GM13977 (cell line): ENCODE measurements at regions not wholly inside any gene's neighbourhood (a gene's known extent, or its start where the extent isn't known, plus 50 kb on each side); places are given as distances from the start of the nearest gene placed in this dataset.

Source experiments
- DNase-seq: peaks from one replicate; pipeline ENCODE4 v3.0.0; 2012; ENCODE audit warnings: low spot score
- CTCF ChIP-seq: IDR thresholded peaks from 2 replicates; pipeline ENCODE4 v1.5.1; 2012; ENCODE audit warnings: mild to moderate bottlenecking, control low read depth; ENCODE audit not compliant: insufficient read depth; ENCODE audit errors: extremely low read depth, missing control alignments
- in situ Hi-C: fragments of 300-500 bp; cut with MboI; formaldehyde crosslinking; loops from one replicate; pipeline ENCODE4 v1.12.0; 2022; ENCODE audit warnings: low sequenced_read_pairs, low pct_unique_long_range_greater_than_20kb, mixed read lengths, inconsistent platforms; ENCODE audit not compliant: unreplicated experiment

GRCh38 chr3:89052386-89052785 lies 55.0 kb upstream of the EPHA3 start:
- no peak for DNase-seq
- in situ Hi-C loops, result no loop called here

GRCh38 chr3:89057398-89057797 lies 50.0 kb upstream of the EPHA3 start:
- DNase-seq, result no peak
- in situ Hi-C loops, result no loop called here
- no peak for TF ChIP-seq CTCF

More at GRCh38 chr3:89052386-89052785, 55.0 kb upstream of the EPHA3 start:
- TF ChIP-seq CTCF, result no peak
